Parathyroid adenoma (tissue), 2 donors: ENCODE measurements at regions not wholly inside any gene's neighbourhood (a gene's known extent, or its start where the extent isn't known, plus 50 kb on each side); places are given as distances from the start of the nearest gene placed in this dataset.
"Not testable (repeated sequence)": the region's sequence is repeated elsewhere in the genome, so short reads cannot be mapped to it uniquely, and the experiment has no call there.

Experiments
- H2AFZ ChIP-seq: fragments of 300-600 bp; sonication (generic); one replicate; pipeline ENCODE4 v1.7.0; 2017; ENCODE audit warnings: antibody characterized with exemption, mild to moderate bottlenecking
- H3K27ac ChIP-seq: fragments of 300-600 bp; sonication (generic); one replicate; pipeline ENCODE4 v1.7.0; 2017
- H3K27me3 ChIP-seq: fragments of 300-600 bp; sonication (generic); one replicate; pipeline ENCODE4 v1.7.0; 2017; ENCODE audit warnings: low read length; ENCODE audit not compliant: control insufficient read depth, insufficient read depth
- H3K36me3 ChIP-seq: fragments of 300-600 bp; sonication (generic); one replicate; pipeline ENCODE4 v1.7.0; 2017; ENCODE audit warnings: low read length; ENCODE audit not compliant: control insufficient read depth, insufficient read depth
- H3K4me1 ChIP-seq: fragments of 300-600 bp; sonication (generic); one replicate; pipeline ENCODE4 v1.7.0; 2017; ENCODE audit warnings: control low read depth
- H3K4me2 ChIP-seq: fragments of 300-600 bp; sonication (generic); one replicate; pipeline ENCODE4 v1.7.0; 2017; ENCODE audit warnings: low read length
- H3K4me3 ChIP-seq: fragments of 300-600 bp; sonication (generic); one replicate; pipeline ENCODE4 v1.7.0; 2017; ENCODE audit warnings: low read depth, low read length
- H3K79me2 ChIP-seq: fragments of 300-600 bp; sonication (generic); one replicate; pipeline ENCODE4 v1.7.0; 2017; ENCODE audit warnings: control low read depth
- H3K9ac ChIP-seq: fragments of 300-600 bp; sonication (generic); one replicate; pipeline ENCODE4 v1.7.0; 2017; ENCODE audit warnings: mild to moderate bottlenecking
- H3K9me3 ChIP-seq: fragments of 300-600 bp; sonication (generic); one replicate; pipeline ENCODE4 v1.7.0; 2017; ENCODE audit warnings: low read length; ENCODE audit not compliant: control insufficient read depth
- CTCF ChIP-seq: fragments of 300-600 bp; sonication (generic); IDR thresholded peaks from one replicate; pipeline ENCODE4 v1.7.0; 2017; ENCODE audit warnings: antibody characterized with exemption, mild to moderate bottlenecking
- donor health status: primary hyperparathyroidism.

GRCh38 chr3:147157631-147158030 lies 248.7 kb downstream of the ZIC4 start:
- no peak overlapping the region for H3K4me3 ChIP-seq
- no peaks in the 10 kb centered on the region for H3K36me3 ChIP-seq
- no peak for TF ChIP-seq CTCF
- no peaks in the 10 kb centered on the region for H3K79me2 ChIP-seq
- no peak overlapping the region for H3K4me2 ChIP-seq
- no peaks in the 10 kb centered on the region for H3K27me3 ChIP-seq
- H3K4me1 ChIP-seq = no peaks in the 10 kb centered on the region
- H3K9ac ChIP-seq = no peak overlapping the region
- no peak overlapping the region for H3K27ac ChIP-seq
- H2AFZ ChIP-seq = no peak overlapping the region
- H3K9me3 ChIP-seq = no peaks in the 10 kb centered on the region

- not testable (repeated sequence) for H3K4me1 ChIP-seq, H3K27me3 ChIP-seq, H3K9ac ChIP-seq, H2AFZ ChIP-seq, H3K4me2 ChIP-seq, H3K79me2 ChIP-seq, H3K9me3 ChIP-seq, H3K4me3 ChIP-seq, H3K27ac ChIP-seq, H3K36me3 ChIP-seq
Measured at GRCh38 chr3:147154988-147155387, 251.4 kb downstream of the ZIC4 start.

GRCh38 chr3:147153830-147154539 lies 252.4 kb downstream of the ZIC4 start:
- Histone ChIP-seq H2AFZ (no peak overlapping the region), H3K9ac (no peak overlapping the region), H3K4me1 (no peaks in the 10 kb centered on the region), H3K79me2 (no peaks in the 10 kb centered on the region), H3K4me2 (no peak overlapping the region), H3K27me3 (no peaks in the 10 kb centered on the region), H3K4me3 (no peak overlapping the region), H3K36me3 (no peaks in the 10 kb centered on the region), H3K27ac (no peak overlapping the region), H3K9me3 (no peaks in the 10 kb centered on the region)
- no peak for TF ChIP-seq CTCF

GRCh38 chr3:147152476-147152875 lies 253.9 kb downstream of the ZIC4 start:
- no peaks in the 10 kb centered on the region for H3K27me3 ChIP-seq
- no peak overlapping the region for H3K27ac ChIP-seq
- no peaks in the 10 kb centered on the region for H3K79me2 ChIP-seq
- H3K4me1 ChIP-seq = no peaks in the 10 kb centered on the region
- H3K36me3 ChIP-seq = no peaks in the 10 kb centered on the region
- no peak overlapping the region for H3K4me3 ChIP-seq
- H3K9me3 ChIP-seq = peaks cover 4% of the 10 kb centered on the region
- H3K4me2 ChIP-seq = no peak overlapping the region
- no peak overlapping the region for H3K9ac ChIP-seq
- no peak overlapping the region for H2AFZ ChIP-seq
- TF ChIP-seq CTCF = no peak

GRCh38 chr3:147141516-147142288 lies 264.6 kb downstream of the ZIC4 start:
- no peaks in the 10 kb centered on the region for H3K27me3 ChIP-seq
- no peaks in the 10 kb centered on the region for H3K4me1 ChIP-seq

More at GRCh38 chr3:147141516-147142288, 264.6 kb downstream of the ZIC4 start:
- H3K9ac ChIP-seq = no peak overlapping the region
- H3K9me3 ChIP-seq = no peaks in the 10 kb centered on the region
- no peak overlapping the region for H3K4me3 ChIP-seq
- no peak overlapping the region for H2AFZ ChIP-seq
- no peak overlapping the region for H3K27ac ChIP-seq
- TF ChIP-seq CTCF = no peak
- no peaks in the 10 kb centered on the region for H3K36me3 ChIP-seq
- H3K4me2 ChIP-seq = no peak overlapping the region
- no peaks in the 10 kb centered on the region for H3K79me2 ChIP-seq
